ENCODE measurements at regions not wholly inside any gene's neighbourhood (a gene's known extent, or its start where the extent isn't known, plus 50 kb on each side); places are given as distances from the start of the nearest gene placed in this dataset.

DNA sequence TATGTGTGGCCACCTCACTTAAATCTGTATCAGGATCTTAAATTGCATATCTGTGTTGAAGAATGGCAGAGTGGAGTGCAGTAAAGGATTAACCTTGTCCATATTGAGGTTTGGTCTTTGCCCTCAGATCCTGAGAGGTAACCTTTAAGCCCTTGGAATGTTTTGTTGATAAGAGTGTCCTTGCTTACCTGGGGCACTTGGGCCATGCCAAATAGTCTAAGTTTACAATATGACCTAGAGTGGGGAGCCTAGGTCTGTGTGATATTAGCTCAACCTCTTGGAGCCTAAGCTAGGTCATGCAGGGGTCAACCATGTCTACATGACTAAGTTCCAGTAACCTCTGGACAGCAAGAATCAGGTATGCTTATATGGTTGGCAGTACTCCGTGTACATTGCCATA is 792.5 kb downstream of the DIAPH3 start (continued):
- TF ChIP-seq ZNF462 (CRISPR knock-in tag; IDR thresholded peaks at IDR 0.05) (no peak), EZH2phosphoT487 (IDR thresholded peaks at IDR 0.05; ENCODE audit: unreplicated experiment) (no peak)

GRCh38 chr13:59373341-59373740 is 790.4 kb downstream of the DIAPH3 start:
- no peaks in the 10 kb centered on the region for H4K20me1 ChIP-seq (replicated peaks; ENCODE audit: insufficient read depth)
- no peaks in the 10 kb centered on the region for H3K36me3 ChIP-seq (ENCODE audit: insufficient read depth)
- no peak overlapping the region for H3K27ac Mint-ChIP-seq
- H2AFZ ChIP-seq = no peak overlapping the region
- no peaks in the 10 kb centered on the region for H3F3A ChIP-seq (replicated peaks; ENCODE audit: low read depth)
- H3K27ac ChIP-seq (ENCODE audit: low read depth) = no peak overlapping the region
- H3K4me3 Mint-ChIP-seq = no peak overlapping the region
- TF ChIP-seq STAT1 (IDR thresholded peaks at IDR 0.05; ENCODE audit: unreplicated experiment) (no peak), JUNB (IDR thresholded peaks at IDR 0.05; ENCODE audit: unreplicated experiment) (no peak), ETS1 (IDR thresholded peaks at IDR 0.05) (no peak), CREB1 (CRISPR knock-in tag; IDR thresholded peaks at IDR 0.05; ENCODE audit: low read depth) (no peak), EZH2phosphoT487 (IDR thresholded peaks at IDR 0.05; ENCODE audit: unreplicated experiment) (no peak), ZNF462 (CRISPR knock-in tag; IDR thresholded peaks at IDR 0.05) (no peak), ZNF114 (CRISPR knock-in tag; IDR thresholded peaks at IDR 0.05) (no peak), NANOG (IDR thresholded peaks at IDR 0.05; ENCODE audit: borderline replicate concordance) (no peak), EZH2 (IDR thresholded peaks at IDR 0.05; ENCODE audit: low read depth, unreplicated experiment) (no peak), POLR2AphosphoS5 (IDR thresholded peaks at IDR 0.05; ENCODE audit: low read depth) (no peak)
- H3K4me1 ChIP-seq (ENCODE audit: insufficient read depth) = no peaks in the 10 kb centered on the region; the same call in 1 of the 2 replicates
- no peaks in the 10 kb centered on the region; the same call in 2 of the 3 replicates for H3K36me3 Mint-ChIP-seq (ENCODE audit: low read depth)
- H3K9me3 Mint-ChIP-seq = peaks cover 5% of the 10 kb centered on the region; the same call in 1 of the 3 replicates
- H3K27me3 Mint-ChIP-seq (ENCODE audit: insufficient read depth, low read depth, poor library complexity) = no peaks in the 10 kb centered on the region
- ATAC-seq (no peak), DNase-seq (ENCODE audit: low spot score) (no peak)
- H3K4me1 Mint-ChIP-seq = peaks cover 4% of the 10 kb centered on the region
- H3K27me3 ChIP-seq (ENCODE audit: insufficient read depth) = no peaks in the 10 kb centered on the region
- no peak overlapping the region for H3K4me2 ChIP-seq
- H3K9me2 ChIP-seq (ENCODE audit: insufficient read depth) = 0 out of 2 replicates have a peak, but pooled peaks cover 11% of the 10 kb centered on the region
- H3K79me2 ChIP-seq (replicated peaks; ENCODE audit: insufficient read depth) = no peaks in the 10 kb centered on the region
- H3K4me3 ChIP-seq = no peak overlapping the region

Data from GM23338 (cell line).